NT2/D1 (cell line): ENCODE measurements at regions not wholly inside any gene's neighbourhood (a gene's known extent, or its start where the extent isn't known, plus 50 kb on each side); places are given as distances from the start of the nearest gene placed in this dataset.

Source experiments
- SUZ12 ChIP-seq: IDR thresholded peaks from 2 replicates; pipeline ENCODE4 v1.6.1; 2011; ENCODE audit not compliant: insufficient read length, insufficient read depth; ENCODE audit errors: extremely low read depth
- YY1 ChIP-seq: IDR thresholded peaks from 2 replicates; pipeline ENCODE4 v1.6.1; 2011; ENCODE audit not compliant: insufficient read length, insufficient read depth
- ZNF274 ChIP-seq: IDR thresholded peaks from 2 replicates; pipeline ENCODE4 v1.6.1; 2011; ENCODE audit warnings: mild to moderate bottlenecking, low read depth, low read length

DNA sequence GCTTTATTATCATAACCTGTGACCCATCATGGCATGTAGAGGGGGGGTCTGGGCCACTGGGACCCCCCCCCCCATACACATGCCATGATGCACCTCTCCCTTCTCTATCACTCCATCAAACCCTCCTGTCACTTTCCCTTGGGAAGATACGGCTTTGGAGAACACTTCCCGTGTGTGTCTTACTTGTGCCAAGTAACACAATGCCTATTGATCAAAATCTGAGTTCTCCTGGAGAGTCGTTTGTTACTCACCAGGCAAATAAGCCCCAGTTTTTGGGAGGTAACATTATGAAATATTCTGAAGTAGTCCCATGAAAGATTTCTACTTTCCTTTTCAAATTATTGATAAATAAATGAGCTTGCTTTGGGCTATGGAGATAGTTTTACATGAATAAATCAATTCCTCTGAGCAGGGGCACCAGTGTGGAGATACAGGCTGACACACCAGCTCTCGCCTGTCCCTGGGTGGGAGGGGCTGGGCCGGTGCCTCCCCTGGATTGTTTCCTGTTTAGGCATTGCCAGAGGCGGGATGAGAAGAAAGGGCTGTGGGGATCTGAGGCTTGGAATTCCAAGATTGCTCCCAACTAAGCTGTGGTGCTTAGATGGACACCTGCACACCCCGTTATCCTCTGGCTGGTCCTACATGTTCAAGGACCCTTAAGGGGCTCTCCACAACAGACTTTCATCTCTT, 63.2 kb upstream of the WWC2 start:
- TF ChIP-seq ZNF274 (no peak), YY1 (no peak), SUZ12 (no peak)
